GM12878 (cell line): ENCODE measurements at regions not wholly inside any gene's neighbourhood (a gene's known extent, or its start where the extent isn't known, plus 50 kb on each side); places are given as distances from the start of the nearest gene placed in this dataset.

ENCODE experiments used
- ATAC-seq: fragments of 200-7000 bp; cut with Tn5 transposase; 3 replicates; pipeline ENCODE4 v1.9.1; 2020; ENCODE audit warnings: mild to moderate bottlenecking, moderate library complexity
- BruUV-seq: library from RNA; stranded (reverse); fragments of 400-500 nt; replicated peaks from 2 replicates; lab custom pipeline; 2021; lab: Mats Ljungman, UMichigan
- CTCF ChIA-PET: fragments of 300-600 bp; sonication (Branson Sonifier 250); formaldehyde crosslinking; extraction: SDS; loops from one replicate; lab custom pipeline; 2021; ENCODE audit warnings: inconsistent platforms; lab: Yijun Ruan, JAX
- POLR2A ChIA-PET: fragments of 350-600 bp; formaldehyde crosslinking; extraction: SDS; loops from one replicate; lab custom pipeline; 2021; ENCODE audit warnings: inconsistent platforms; lab: Charles Lee
- RAD21 ChIA-PET: fragments of 300-600 bp; sonication (Branson Sonifier 250); formaldehyde crosslinking; loops from one replicate; lab custom pipeline; 2023; ENCODE audit warnings: antibody characterized with exemption; ENCODE audit not compliant: unreplicated experiment; lab: Charles Lee
- SMC1A ChIA-PET: fragments of 300-600 bp; sonication (Branson Sonifier 250); formaldehyde crosslinking; loops from one replicate; lab custom pipeline; 2023; ENCODE audit not compliant: unreplicated experiment, uncharacterized antibody; lab: Charles Lee
- DNase-seq: peaks from one replicate; pipeline ENCODE4 v3.0.0-alpha.2; 2011; ENCODE audit warnings: low read depth, low spot score
- FAIRE-seq: peaks from 3 replicates; lab custom pipeline; 2011; peaks lifted over from hg19 to GRCh38; lab: Jason Lieb, UNC
- H2AFZ ChIP-seq: 2 replicates; pipeline ENCODE4 v1.6.0; 2011; ENCODE audit warnings: low read depth, low read length, control low read depth; ENCODE audit not compliant: control insufficient read depth
- H3K27ac ChIP-seq: 2 replicates; pipeline ENCODE4 v1.5.1; 2011; ENCODE audit warnings: control low read depth; ENCODE audit not compliant: control insufficient read depth, insufficient read depth
- H3K27me3 ChIP-seq, 2 experiments: replicated peaks in 1 of 2; 2 replicates each; pipeline versions ENCODE4 v1.6.0 to v1.6.1; 2011; ENCODE audit warnings: low read length in 1 of 2; ENCODE audit not compliant: control insufficient read depth in 2 of 2, insufficient read depth in 2 of 2
- H3K36me3 ChIP-seq, 2 experiments: 2 replicates each; pipeline ENCODE4 v1.5.1; 2011; ENCODE audit warnings: low read length in 1 of 2; ENCODE audit not compliant: control insufficient read depth in 2 of 2, insufficient read depth in 2 of 2
- H3K4me1 ChIP-seq: 2 replicates; pipeline ENCODE4 v1.6.1; 2011; ENCODE audit warnings: mild to moderate bottlenecking, low read length, moderate library complexity, mixed read lengths; ENCODE audit not compliant: control insufficient read depth, insufficient read depth
- H3K4me2 ChIP-seq: 2 replicates; pipeline ENCODE4 v1.6.0; 2011; ENCODE audit warnings: control low read depth; ENCODE audit not compliant: control insufficient read depth, insufficient read depth
- H3K4me3 ChIP-seq: fragments of 200-600 bp; sonication (generic); 2 replicates; pipeline ENCODE4 v1.5.1; 2016
- H3K79me2 ChIP-seq: 2 replicates; pipeline ENCODE4 v1.6.0; 2011; ENCODE audit warnings: low read length; ENCODE audit not compliant: control insufficient read depth, insufficient read depth
- H3K9ac ChIP-seq: 2 replicates; pipeline ENCODE4 v1.8.0; 2011; ENCODE audit warnings: low read length, control low read depth, mixed read lengths; ENCODE audit not compliant: control insufficient read depth, insufficient read depth
- H3K9me3 ChIP-seq: replicated peaks from 3 replicates; pipeline ENCODE4 v1.5.1; 2011; ENCODE audit warnings: mild to moderate bottlenecking, low read length; ENCODE audit not compliant: control insufficient read depth, insufficient read depth
- H4K20me1 ChIP-seq: 2 replicates; pipeline ENCODE4 v1.6.0; 2011; ENCODE audit not compliant: control insufficient read depth, insufficient read depth
- MEF2B ChIP-seq: fragments of 450-650 bp; IDR thresholded peaks from 2 replicates; pipeline ENCODE4 v1.6.1; 2018; ENCODE audit warnings: mild to moderate bottlenecking, moderate library complexity; ENCODE audit not compliant: partially characterized antibody, poor library complexity, severe bottlenecking
- NR2C1 ChIP-seq: fragments of 450-650 bp; IDR thresholded peaks from 2 replicates; pipeline ENCODE4 v1.6.1; 2017; ENCODE audit warnings: antibody characterized with exemption, mild to moderate bottlenecking, moderate library complexity
- RAD21 ChIP-seq: IDR thresholded peaks from 2 replicates; pipeline ENCODE4 v1.6.1; 2011; ENCODE audit warnings: mild to moderate bottlenecking, low read depth, low read length, moderate library complexity; ENCODE audit not compliant: insufficient read depth
- SMC3 ChIP-seq: IDR thresholded peaks from 2 replicates; pipeline ENCODE4 v1.6.1; 2011; ENCODE audit warnings: low read length, improper control_type of control experiment, borderline replicate concordance
- SPI1 ChIP-seq: IDR thresholded peaks from 2 replicates; pipeline ENCODE4 v1.6.1; 2011; ENCODE audit warnings: low read depth, mild to moderate bottlenecking, low read length, moderate library complexity, borderline replicate concordance; ENCODE audit not compliant: insufficient read depth
- ZBED1 ChIP-seq: IDR thresholded peaks from 2 replicates; pipeline ENCODE4 v1.6.1; 2016; ENCODE audit warnings: borderline replicate concordance
- WGBS: methylation state at CpG from one replicate; pipeline ENCODE4 v1.1.6; 2016; ENCODE audit warnings: low lambda C conversion rate; ENCODE audit not compliant: insufficient replicate concordance, insufficient coverage; ENCODE audit errors: missing lambda C conversion rate; 5-methylcytosine and 5-hydroxymethylcytosine counted together
- in situ Hi-C: fragments of 300-500 bp; cut with MboI; formaldehyde crosslinking; loops from 9 replicates; pipeline ENCODE4 v1.14.3; 2018; ENCODE audit warnings: mixed read lengths
- intact Hi-C: fragments of 100-400 bp; cut with micrococcal nuclease; formaldehyde crosslinking; loops from one replicate; pipeline ENCODE4 v1.14.2; 2022; ENCODE audit not compliant: unreplicated experiment
- TF ChIP-seq, protein P1 (sequence below), 3 experiments: IDR thresholded peaks in 2 of 3; conservative IDR thresholded peaks in 1 of 3; 2 replicates each; pipeline ENCODE4 v1.5.1; 2011; ENCODE audit warnings: low read depth in 3 of 3, low read length in 3 of 3, mild to moderate bottlenecking in 3 of 3, control low read depth in 2 of 3, moderate library complexity in 2 of 3, inconsistent platforms in 1 of 3, mixed read lengths in 1 of 3; ENCODE audit not compliant: control insufficient read depth in 2 of 3, insufficient read depth in 1 of 3; ENCODE audit errors: extremely low read depth in 1 of 3

GRCh38 chr12:46517579-46517962, 145.0 kb upstream of the SLC38A2 start:
- 88% methylated on average over 1 of the region's 1 CpG for WGBS
- Histone ChIP-seq H3K4me2 (peak overlapping the region; percentile 87), H3K9me3 (no peaks in the 10 kb centered on the region; the same call in 2 of the 3 replicates), H3K9ac (peak overlapping the region; percentile 79; the same call in 1 of the 2 replicates), H3K79me2 (peaks cover 2% of the 10 kb centered on the region), H3K36me3 (no peaks in the 10 kb centered on the region), H3K27me3 (no peaks in the 10 kb centered on the region), H3K4me3 (no peak overlapping the region), H2AFZ (peak overlapping the region; percentile 92), H4K20me1 (no peaks in the 10 kb centered on the region), H3K27ac (peak overlapping the region; percentile 97), H3K4me1 (peaks cover 30% of the 10 kb centered on the region)
- no peak for FAIRE-seq
- ATAC-seq: peak; percentile 57
- ChIA-PET SMC1A (interaction anchor here (0.9 to 4.4 kb wide), 16 partner anchors 10 to 146 kb away, joined by 4 to 41 read pairs (median 6); no protein-coding TSS in a partner anchor), POLR2A (interaction anchor here (0.7 to 2.0 kb wide), 8 partner anchors 9 to 132 kb away, joined by 3 to 8 read pairs (median 4); no protein-coding TSS in a partner anchor), CTCF (interaction anchor here (0.9 to 2.2 kb wide), 14 partner anchors 9 to 365 kb away, joined by 3 to 11 read pairs (median 4); no protein-coding TSS in a partner anchor), RAD21 (interaction anchor here (1.2 to 3.3 kb wide), 7 partner anchors 42 to 144 kb away, joined by 4 to 14 read pairs (median 11); no protein-coding TSS in a partner anchor)
- intact Hi-C loops: loop anchor here (2.0 to 5.0 kb wide), 4 partner anchors 45 to 145 kb away; partner anchors contain the start of gene SLC38A2
- TF ChIP-seq, protein P1, sequence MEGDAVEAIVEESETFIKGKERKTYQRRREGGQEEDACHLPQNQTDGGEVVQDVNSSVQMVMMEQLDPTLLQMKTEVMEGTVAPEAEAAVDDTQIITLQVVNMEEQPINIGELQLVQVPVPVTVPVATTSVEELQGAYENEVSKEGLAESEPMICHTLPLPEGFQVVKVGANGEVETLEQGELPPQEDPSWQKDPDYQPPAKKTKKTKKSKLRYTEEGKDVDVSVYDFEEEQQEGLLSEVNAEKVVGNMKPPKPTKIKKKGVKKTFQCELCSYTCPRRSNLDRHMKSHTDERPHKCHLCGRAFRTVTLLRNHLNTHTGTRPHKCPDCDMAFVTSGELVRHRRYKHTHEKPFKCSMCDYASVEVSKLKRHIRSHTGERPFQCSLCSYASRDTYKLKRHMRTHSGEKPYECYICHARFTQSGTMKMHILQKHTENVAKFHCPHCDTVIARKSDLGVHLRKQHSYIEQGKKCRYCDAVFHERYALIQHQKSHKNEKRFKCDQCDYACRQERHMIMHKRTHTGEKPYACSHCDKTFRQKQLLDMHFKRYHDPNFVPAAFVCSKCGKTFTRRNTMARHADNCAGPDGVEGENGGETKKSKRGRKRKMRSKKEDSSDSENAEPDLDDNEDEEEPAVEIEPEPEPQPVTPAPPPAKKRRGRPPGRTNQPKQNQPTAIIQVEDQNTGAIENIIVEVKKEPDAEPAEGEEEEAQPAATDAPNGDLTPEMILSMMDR (IDR thresholded peaks at IDR 0.05 in 2 of 3, conservative IDR thresholded peaks at IDR 0.05 in 1 of 3; ENCODE audit: control insufficient read depth in 2 of 3, extremely low read depth in 1 of 3, insufficient read depth in 1 of 3, low read depth in 3 of 3, low read length in 3 of 3): peak; percentile 6 to 40 (median 15); a peak in 3 of 6 replicates
- 0 out of 2 replicates have a peak, but pooled peaks have one; percentile 3 for TF ChIP-seq ZBED1
- peak; percentile 23; the same call in 1 of the 2 replicates for TF ChIP-seq RAD21
- no peak for TF ChIP-seq SPI1
- TF ChIP-seq MEF2B: peak; percentile 7
- TF ChIP-seq SMC3: peak; percentile 0; the same call in 1 of the 2 replicates
- TF ChIP-seq NR2C1: no peak
- in situ Hi-C loops: no loop called here
- no TSS peak for BruUV-seq
- DNase-seq: no peak
